Cardiac muscle cell (in vitro differentiated cells and primary cell): ENCODE measurements at regions not wholly inside any gene's neighbourhood (a gene's known extent, or its start where the extent isn't known, plus 50 kb on each side); places are given as distances from the start of the nearest gene placed in this dataset.
"Not testable (repeated sequence)": the region's sequence is repeated elsewhere in the genome, so short reads cannot be mapped to it uniquely, and the experiment has no call there.

Experiments
- DNase-seq, 2 donors: peaks; one replicate each; pipeline versions ENCODE4 v3.0.0 to v3.0.0-alpha.2; 2010 to 2017; ENCODE audit warnings: low read depth in 1 of 2, low spot score in 1 of 2
- H3K27ac ChIP-seq: fragments of 200-600 bp; sonication (generic); 2 replicates; pipeline ENCODE4 v1.5.1; 2016
- H3K27me3 ChIP-seq: fragments of 200-600 bp; sonication (generic); 2 replicates; pipeline ENCODE4 v1.6.0; 2016; ENCODE audit warnings: control low read depth
- H3K36me3 ChIP-seq: fragments of 200-600 bp; sonication (generic); 2 replicates; pipeline ENCODE4 v1.5.1; 2016; ENCODE audit warnings: control low read depth
- H3K4me1 ChIP-seq: fragments of 200-600 bp; sonication (generic); 2 replicates; pipeline ENCODE4 v1.8.1; 2017; ENCODE audit warnings: low read depth, mild to moderate bottlenecking, mixed run types
- H3K4me3 ChIP-seq: fragments of 200-600 bp; sonication (generic); 2 replicates; pipeline ENCODE4 v1.5.1; 2016; ENCODE audit warnings: mild to moderate bottlenecking
- H3K9me3 ChIP-seq: fragments of 200-600 bp; sonication (generic); 2 replicates; pipeline ENCODE4 v1.5.1; 2017; ENCODE audit warnings: low read depth, mild to moderate bottlenecking, control low read depth
- CTCF ChIP-seq: IDR thresholded peaks from 2 replicates; pipeline ENCODE4 v1.5.1; 2012; ENCODE audit warnings: low read depth, mild to moderate bottlenecking, low read length

DNA sequence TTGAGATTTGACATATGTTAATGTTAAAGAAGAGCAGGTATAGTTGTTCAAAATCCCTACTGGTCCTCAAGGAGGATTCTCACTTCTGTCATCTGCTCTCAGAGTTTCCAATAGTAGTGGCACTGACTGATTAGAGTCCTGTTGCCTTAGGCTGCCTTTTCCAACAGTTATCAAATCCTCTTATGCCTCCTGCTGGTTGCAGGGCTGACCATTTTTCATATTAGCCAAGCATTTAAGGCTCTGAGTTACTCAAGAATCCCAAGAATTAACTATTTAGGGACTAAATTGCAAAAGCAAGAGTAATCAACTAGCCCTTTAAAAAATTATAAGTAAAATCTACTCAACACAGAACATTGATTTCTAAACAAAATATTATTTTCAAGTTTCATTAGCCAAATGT is 212.0 kb upstream of the CHORDC1 start:
- no peaks in the 10 kb centered on the region for H3K27me3 ChIP-seq
- no peak for TF ChIP-seq CTCF
- DNase-seq = peak in 1 of 2 donors; percentile 53
- peaks cover 19% of the 10 kb centered on the region for H3K4me1 ChIP-seq
- no peak overlapping the region for H3K4me3 ChIP-seq
- H3K27ac ChIP-seq = peak overlapping the region; percentile 72
- no peaks in the 10 kb centered on the region for H3K36me3 ChIP-seq
- H3K9me3 ChIP-seq = no peaks in the 10 kb centered on the region

DNA sequence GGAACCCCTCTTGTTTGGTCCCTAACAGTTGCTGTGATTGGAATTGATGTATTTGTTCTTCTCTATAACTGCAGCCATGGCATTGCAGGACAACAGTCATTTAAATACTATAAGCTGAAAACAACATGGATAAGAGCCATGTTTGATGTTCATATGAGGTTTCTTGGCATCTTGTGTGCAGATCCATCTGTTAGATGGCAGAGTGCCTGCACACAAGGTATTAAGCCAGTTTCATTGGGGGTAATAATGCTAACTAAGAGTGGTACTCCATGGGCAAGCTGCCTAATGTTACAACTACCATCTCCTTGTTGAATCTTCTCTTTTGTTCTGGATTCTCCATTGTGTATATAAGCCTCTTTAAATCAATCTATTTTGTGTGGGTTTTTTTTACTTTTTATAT is 206.0 kb upstream of the CHORDC1 start:
- Histone ChIP-seq H3K27me3 (no peaks in the 10 kb centered on the region), H3K27ac (no peak overlapping the region), H3K4me3 (no peak overlapping the region), H3K9me3 (no peaks in the 10 kb centered on the region), H3K36me3 (no peaks in the 10 kb centered on the region), H3K4me1 (peaks cover 12% of the 10 kb centered on the region)
- TF ChIP-seq CTCF = no peak
- DNase-seq = no peak

- Histone ChIP-seq H3K9me3 (no peaks in the 10 kb centered on the region), H3K36me3 (no peaks in the 10 kb centered on the region), H3K27ac (no peak overlapping the region), H3K27me3 (no peaks in the 10 kb centered on the region), H3K4me1 (peaks cover 15% of the 10 kb centered on the region), H3K4me3 (no peak overlapping the region)
- no peak for TF ChIP-seq CTCF
- no peak for DNase-seq
Observed at GRCh38 chr11:90426442-90426841, 203.6 kb upstream of the CHORDC1 start.

DNA sequence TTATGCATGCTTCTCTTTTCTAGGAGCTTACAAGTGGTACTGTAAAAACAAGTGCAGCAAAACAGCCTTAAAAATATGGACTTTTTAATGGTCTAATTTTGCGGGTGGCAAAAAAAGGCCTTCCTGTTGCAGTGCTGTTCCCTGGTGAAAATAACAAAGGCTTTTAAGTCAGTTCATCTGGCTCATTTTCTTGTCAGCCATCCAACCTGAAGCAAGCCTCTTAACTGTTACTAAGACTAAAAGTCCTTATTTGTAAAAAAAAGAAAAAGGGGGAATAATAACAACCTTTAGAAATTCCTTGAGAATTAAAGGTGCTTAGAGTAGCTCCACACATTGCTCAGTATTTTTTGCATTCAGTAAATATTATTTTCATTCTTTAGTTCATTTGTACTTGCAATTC is 200.5 kb upstream of the CHORDC1 start:
- DNase-seq = no peak
- no peak overlapping the region for H3K27ac ChIP-seq
- peaks cover 12% of the 10 kb centered on the region for H3K4me1 ChIP-seq
- no peaks in the 10 kb centered on the region for H3K9me3 ChIP-seq
- TF ChIP-seq CTCF = no peak
- H3K36me3 ChIP-seq = no peaks in the 10 kb centered on the region
- no peaks in the 10 kb centered on the region for H3K27me3 ChIP-seq
- no peak overlapping the region for H3K4me3 ChIP-seq

DNA sequence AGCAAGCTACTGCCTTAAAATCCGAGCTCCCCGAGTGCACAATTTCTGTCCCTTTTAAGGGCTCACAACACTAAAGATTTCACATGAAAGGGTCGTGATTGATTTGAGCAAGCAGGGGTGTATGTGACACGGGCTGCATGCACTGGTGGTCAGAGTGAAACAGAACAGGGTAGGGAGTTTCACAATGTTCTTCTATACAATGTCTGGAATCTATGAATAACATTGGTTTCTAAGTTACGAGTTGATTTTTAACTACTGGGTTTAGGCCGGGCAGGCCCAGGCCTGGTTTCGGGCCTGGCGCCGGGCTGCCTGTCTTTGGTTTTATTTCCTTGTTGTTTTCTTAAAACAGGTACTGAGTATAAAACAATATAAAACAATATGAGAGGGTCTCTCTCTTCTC is 199.9 kb upstream of the CHORDC1 start:
- not testable (repeated sequence) for H3K9me3 ChIP-seq, H3K27ac ChIP-seq, H3K36me3 ChIP-seq, DNase-seq, H3K27me3 ChIP-seq, H3K4me3 ChIP-seq
- H3K4me1 ChIP-seq = peaks cover 12% of the 10 kb centered on the region

DNA sequence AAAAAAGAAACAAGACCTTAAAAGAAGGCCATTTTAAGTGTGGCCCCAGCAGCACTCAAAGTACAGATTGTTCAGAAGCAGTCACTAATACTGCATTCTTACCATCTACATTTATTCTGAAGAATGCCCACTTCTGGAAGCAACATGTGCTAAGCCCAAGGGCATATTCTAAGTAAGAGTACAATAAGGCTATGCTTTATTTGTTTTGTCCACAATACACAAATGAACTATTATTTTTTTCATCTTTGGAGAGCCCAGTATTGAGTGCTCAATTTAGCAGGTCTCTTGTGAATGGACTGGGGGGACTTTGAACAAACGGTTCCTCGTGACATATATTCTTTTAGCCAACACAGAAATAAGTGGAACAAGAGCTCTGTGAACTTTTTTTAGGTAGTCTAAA is 191.4 kb upstream of the CHORDC1 start:
- H3K4me3 ChIP-seq = no peak overlapping the region

More for the DNA sequence above, 191.4 kb upstream of the CHORDC1 start:
- no peak for DNase-seq
- Histone ChIP-seq H3K4me1 (no peaks in the 10 kb centered on the region), H3K27ac (no peak overlapping the region), H3K9me3 (no peaks in the 10 kb centered on the region), H3K36me3 (no peaks in the 10 kb centered on the region), H3K27me3 (no peaks in the 10 kb centered on the region)
- no peak for TF ChIP-seq CTCF
